ENCODE measurements at regions not wholly inside any gene's neighbourhood (a gene's known extent, or its start where the extent isn't known, plus 50 kb on each side); places are given as distances from the start of the nearest gene placed in this dataset.
"Not testable (repeated sequence)": the region's sequence is repeated elsewhere in the genome, so short reads cannot be mapped to it uniquely, and the experiment has no call there.

DNA sequence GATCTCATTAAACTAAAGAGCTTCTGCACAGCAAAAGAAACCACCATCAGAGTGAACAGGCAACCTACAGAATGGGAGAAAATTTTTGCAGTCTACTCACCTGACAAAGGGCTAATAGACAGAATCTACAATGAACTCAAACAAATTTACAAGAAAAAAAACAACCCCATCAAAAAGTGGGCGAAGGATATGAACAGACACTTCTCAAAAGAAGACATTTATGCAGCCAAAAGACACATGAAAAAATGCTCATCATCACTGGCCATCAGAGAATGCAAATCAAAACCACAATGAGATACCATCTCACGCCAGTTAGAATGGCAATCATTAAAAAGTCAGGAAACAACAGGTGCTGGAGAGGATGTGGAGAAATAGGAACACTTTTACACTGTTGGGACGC, 67.6 kb upstream of the PDPR start:
- TF ChIP-seq, protein P1, sequence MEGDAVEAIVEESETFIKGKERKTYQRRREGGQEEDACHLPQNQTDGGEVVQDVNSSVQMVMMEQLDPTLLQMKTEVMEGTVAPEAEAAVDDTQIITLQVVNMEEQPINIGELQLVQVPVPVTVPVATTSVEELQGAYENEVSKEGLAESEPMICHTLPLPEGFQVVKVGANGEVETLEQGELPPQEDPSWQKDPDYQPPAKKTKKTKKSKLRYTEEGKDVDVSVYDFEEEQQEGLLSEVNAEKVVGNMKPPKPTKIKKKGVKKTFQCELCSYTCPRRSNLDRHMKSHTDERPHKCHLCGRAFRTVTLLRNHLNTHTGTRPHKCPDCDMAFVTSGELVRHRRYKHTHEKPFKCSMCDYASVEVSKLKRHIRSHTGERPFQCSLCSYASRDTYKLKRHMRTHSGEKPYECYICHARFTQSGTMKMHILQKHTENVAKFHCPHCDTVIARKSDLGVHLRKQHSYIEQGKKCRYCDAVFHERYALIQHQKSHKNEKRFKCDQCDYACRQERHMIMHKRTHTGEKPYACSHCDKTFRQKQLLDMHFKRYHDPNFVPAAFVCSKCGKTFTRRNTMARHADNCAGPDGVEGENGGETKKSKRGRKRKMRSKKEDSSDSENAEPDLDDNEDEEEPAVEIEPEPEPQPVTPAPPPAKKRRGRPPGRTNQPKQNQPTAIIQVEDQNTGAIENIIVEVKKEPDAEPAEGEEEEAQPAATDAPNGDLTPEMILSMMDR (IDR thresholded peaks at IDR 0.05): not testable (repeated sequence)
- not testable (repeated sequence) for TF ChIP-seq POLR2A (IDR thresholded peaks at IDR 0.05)
